RWPE2 (cell line): ENCODE measurements at regions not wholly inside any gene's neighbourhood (a gene's known extent, or its start where the extent isn't known, plus 50 kb on each side); places are given as distances from the start of the nearest gene placed in this dataset.

Experiments used
- ATAC-seq: fragments of 200-7000 bp; cut with Tn5 transposase; 3 replicates; pipeline ENCODE4 v1.9.1; 2021; ENCODE audit warnings: low read depth
- DNase-seq: peaks from one replicate; pipeline ENCODE4 v3.0.0-alpha.2; 2020; ENCODE audit warnings: low spot score
- H3K27ac ChIP-seq: fragments of 450-650 bp; 2 replicates; pipeline ENCODE4 v1.5.1; 2017; ENCODE audit warnings: mild to moderate bottlenecking; ENCODE audit not compliant: poor library complexity, severe bottlenecking
- H3K27me3 ChIP-seq: fragments of 250-450 bp; sonication (Bioruptor Pico); 2 replicates; pipeline ENCODE4 v1.5.1; 2021; ENCODE audit warnings: mild to moderate bottlenecking, moderate library complexity; ENCODE audit not compliant: insufficient read depth, poor library complexity, severe bottlenecking
- H3K36me3 ChIP-seq: fragments of 250-450 bp; sonication (Bioruptor Pico); 2 replicates; pipeline ENCODE4 v1.5.1; 2020; ENCODE audit warnings: low read depth, mild to moderate bottlenecking, moderate library complexity
- H3K4me1 ChIP-seq: fragments of 250-450 bp; sonication (Bioruptor Pico); 2 replicates; pipeline ENCODE4 v1.5.1; 2021; ENCODE audit warnings: mild to moderate bottlenecking, moderate library complexity; ENCODE audit not compliant: insufficient read depth, poor library complexity, severe bottlenecking
- H3K4me3 ChIP-seq: fragments of 250-450 bp; sonication (Bioruptor Pico); 2 replicates; pipeline ENCODE4 v1.5.1; 2021; ENCODE audit warnings: mild to moderate bottlenecking, moderate library complexity; ENCODE audit not compliant: severe bottlenecking
- H3K9me3 ChIP-seq: fragments of 250-450 bp; sonication (Bioruptor Pico); 2 replicates; pipeline ENCODE4 v1.5.1; 2021; ENCODE audit warnings: mild to moderate bottlenecking, moderate library complexity; ENCODE audit not compliant: severe bottlenecking
- TF ChIP-seq, protein P1 (sequence below): fragments of 450-650 bp; IDR thresholded peaks from one replicate; pipeline ENCODE4 v1.5.1; 2017; ENCODE audit warnings: mild to moderate bottlenecking, moderate library complexity; ENCODE audit not compliant: poor library complexity, severe bottlenecking

DNA sequence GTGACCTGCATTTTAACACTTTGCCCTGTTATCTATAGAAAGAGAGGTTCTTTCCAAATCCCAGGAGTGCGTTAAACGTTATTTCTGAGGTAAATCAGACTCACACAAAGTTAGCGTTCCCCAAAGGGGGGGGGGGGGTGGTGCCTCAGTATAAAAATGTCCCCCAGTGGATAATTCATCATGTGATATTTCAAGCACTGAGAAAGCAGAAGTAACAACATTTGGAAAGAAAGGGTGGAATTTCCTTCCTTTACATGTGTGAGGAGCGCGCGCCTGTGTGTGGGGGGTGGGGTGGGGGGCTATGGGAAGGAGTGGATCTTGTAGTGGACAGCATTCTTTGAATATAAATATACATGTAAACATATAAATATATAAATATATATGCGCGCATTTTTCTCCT lies 630.9 kb downstream of the NYAP2 start:
- no peaks in the 10 kb centered on the region for H3K9me3 ChIP-seq
- peaks cover 12% of the 10 kb centered on the region for H3K4me1 ChIP-seq
- peak overlapping the region; percentile 55 for H3K27ac ChIP-seq
- no peaks in the 10 kb centered on the region for H3K36me3 ChIP-seq
- DNase-seq: no peak
- TF ChIP-seq, protein P1, sequence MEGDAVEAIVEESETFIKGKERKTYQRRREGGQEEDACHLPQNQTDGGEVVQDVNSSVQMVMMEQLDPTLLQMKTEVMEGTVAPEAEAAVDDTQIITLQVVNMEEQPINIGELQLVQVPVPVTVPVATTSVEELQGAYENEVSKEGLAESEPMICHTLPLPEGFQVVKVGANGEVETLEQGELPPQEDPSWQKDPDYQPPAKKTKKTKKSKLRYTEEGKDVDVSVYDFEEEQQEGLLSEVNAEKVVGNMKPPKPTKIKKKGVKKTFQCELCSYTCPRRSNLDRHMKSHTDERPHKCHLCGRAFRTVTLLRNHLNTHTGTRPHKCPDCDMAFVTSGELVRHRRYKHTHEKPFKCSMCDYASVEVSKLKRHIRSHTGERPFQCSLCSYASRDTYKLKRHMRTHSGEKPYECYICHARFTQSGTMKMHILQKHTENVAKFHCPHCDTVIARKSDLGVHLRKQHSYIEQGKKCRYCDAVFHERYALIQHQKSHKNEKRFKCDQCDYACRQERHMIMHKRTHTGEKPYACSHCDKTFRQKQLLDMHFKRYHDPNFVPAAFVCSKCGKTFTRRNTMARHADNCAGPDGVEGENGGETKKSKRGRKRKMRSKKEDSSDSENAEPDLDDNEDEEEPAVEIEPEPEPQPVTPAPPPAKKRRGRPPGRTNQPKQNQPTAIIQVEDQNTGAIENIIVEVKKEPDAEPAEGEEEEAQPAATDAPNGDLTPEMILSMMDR: no peak
- no peak overlapping the region for H3K4me3 ChIP-seq
- H3K27me3 ChIP-seq: no peaks in the 10 kb centered on the region
- no peak for ATAC-seq

DNA sequence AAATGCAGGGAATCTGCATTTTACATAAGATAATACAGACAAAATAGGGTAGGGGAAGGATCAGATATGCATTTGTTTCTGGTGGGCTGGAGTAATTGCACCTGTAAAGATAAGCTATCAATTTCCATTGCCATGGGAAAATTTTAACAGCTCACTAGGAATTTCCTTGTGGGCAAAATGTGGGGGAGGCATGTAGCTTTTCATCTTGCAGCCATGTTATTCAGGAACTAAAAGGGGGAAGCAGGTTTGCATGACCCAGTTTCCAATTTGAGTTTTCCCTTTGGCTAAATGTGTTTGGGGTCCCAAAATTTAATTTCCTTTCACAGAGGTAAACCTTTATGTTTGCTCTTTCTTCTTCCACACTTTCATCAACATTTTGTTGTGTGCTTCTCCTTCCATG lies 624.4 kb downstream of the NYAP2 start:
- Histone ChIP-seq H3K27ac (no peak overlapping the region), H3K4me1 (no peaks in the 10 kb centered on the region), H3K4me3 (no peak overlapping the region), H3K9me3 (peaks cover 4% of the 10 kb centered on the region), H3K36me3 (no peaks in the 10 kb centered on the region), H3K27me3 (no peaks in the 10 kb centered on the region)
- DNase-seq (no peak), ATAC-seq (no peak)
- TF ChIP-seq, protein P1: no peak

DNA sequence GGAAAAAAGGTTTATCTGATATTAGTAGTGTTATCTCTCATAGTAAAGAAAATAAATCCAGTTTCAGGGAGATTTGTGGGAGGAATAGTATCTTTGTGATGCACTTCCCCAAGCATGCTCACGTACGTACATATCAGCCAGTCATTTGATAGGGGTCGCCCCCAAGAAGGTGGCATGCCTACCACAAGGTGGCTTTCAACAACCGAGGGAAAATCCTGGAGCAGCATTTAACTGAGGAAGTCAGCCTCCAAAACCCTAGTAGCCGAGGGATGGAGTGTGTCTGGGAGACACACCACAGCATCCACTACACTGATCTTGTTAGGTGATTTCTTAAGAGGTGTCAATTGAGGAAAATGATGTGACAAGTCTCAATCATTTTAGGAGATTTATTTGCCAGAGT lies 623.9 kb downstream of the NYAP2 start:
- DNase-seq: no peak
- no peak for ATAC-seq
- TF ChIP-seq, protein P1: no peak

DNA sequence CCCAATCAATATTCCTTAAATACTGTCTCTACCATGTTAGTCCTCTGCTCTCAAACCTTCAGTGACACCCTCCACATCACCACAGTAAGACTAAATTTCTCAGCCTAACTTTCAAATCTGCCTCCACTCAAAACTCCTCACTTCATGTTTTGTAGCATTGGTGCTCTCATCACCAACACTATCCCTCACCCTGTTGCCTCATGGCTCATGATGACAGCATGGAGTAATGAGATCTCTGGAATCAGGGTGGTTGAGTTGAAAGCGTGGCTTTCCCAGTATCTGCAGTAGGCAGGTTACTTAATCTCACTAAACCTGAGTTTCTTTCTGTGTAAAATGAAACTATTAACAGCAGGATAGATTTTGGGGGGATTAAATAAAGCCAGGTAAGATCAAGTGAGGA lies 621.4 kb downstream of the NYAP2 start:
- Histone ChIP-seq H3K4me1 (no peaks in the 10 kb centered on the region), H3K27ac (no peak overlapping the region), H3K27me3 (no peaks in the 10 kb centered on the region), H3K9me3 (peaks cover 5% of the 10 kb centered on the region), H3K36me3 (no peaks in the 10 kb centered on the region; the same call in 1 of the 2 replicates), H3K4me3 (no peak overlapping the region)
- ATAC-seq (no peak), DNase-seq (no peak)
- TF ChIP-seq, protein P1: no peak

More for the DNA sequence above, 623.9 kb downstream of the NYAP2 start:
- no peak overlapping the region for H3K4me3 ChIP-seq
- H3K4me1 ChIP-seq: no peaks in the 10 kb centered on the region
- H3K9me3 ChIP-seq: peaks cover 5% of the 10 kb centered on the region
- no peaks in the 10 kb centered on the region for H3K27me3 ChIP-seq
- H3K36me3 ChIP-seq: no peaks in the 10 kb centered on the region
- H3K27ac ChIP-seq: no peak overlapping the region

DNA sequence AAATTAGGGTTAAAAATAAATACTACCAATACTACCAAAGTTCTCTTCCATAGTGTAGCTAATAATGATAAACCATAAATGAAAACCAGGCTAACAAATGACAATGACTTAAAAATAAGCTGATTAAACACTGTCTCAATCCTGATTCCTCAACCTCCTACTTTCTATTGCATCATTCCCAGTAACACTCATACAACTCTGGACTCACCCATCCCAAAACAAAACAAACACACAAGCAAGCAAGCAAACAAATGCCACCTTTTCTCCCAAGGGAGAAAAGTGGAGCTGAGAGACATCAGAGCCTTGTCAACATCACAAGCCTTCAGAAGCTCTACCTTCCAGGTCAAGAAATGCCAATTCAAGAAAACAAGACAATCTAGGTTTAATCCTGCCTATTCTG lies 620.7 kb downstream of the NYAP2 start:
- TF ChIP-seq, protein P1: no peak
- H3K9me3 ChIP-seq: peaks cover 5% of the 10 kb centered on the region
- H3K4me3 ChIP-seq: no peak overlapping the region
- ATAC-seq (no peak), DNase-seq (no peak)
- no peaks in the 10 kb centered on the region for H3K27me3 ChIP-seq
- no peaks in the 10 kb centered on the region; the same call in 1 of the 2 replicates for H3K36me3 ChIP-seq
- no peaks in the 10 kb centered on the region for H3K4me1 ChIP-seq
- H3K27ac ChIP-seq: no peak overlapping the region
